ENCODE measurements at regions not wholly inside any gene's neighbourhood (a gene's known extent, or its start where the extent isn't known, plus 50 kb on each side); places are given as distances from the start of the nearest gene placed in this dataset.

- TF ChIP-seq, protein P1, sequence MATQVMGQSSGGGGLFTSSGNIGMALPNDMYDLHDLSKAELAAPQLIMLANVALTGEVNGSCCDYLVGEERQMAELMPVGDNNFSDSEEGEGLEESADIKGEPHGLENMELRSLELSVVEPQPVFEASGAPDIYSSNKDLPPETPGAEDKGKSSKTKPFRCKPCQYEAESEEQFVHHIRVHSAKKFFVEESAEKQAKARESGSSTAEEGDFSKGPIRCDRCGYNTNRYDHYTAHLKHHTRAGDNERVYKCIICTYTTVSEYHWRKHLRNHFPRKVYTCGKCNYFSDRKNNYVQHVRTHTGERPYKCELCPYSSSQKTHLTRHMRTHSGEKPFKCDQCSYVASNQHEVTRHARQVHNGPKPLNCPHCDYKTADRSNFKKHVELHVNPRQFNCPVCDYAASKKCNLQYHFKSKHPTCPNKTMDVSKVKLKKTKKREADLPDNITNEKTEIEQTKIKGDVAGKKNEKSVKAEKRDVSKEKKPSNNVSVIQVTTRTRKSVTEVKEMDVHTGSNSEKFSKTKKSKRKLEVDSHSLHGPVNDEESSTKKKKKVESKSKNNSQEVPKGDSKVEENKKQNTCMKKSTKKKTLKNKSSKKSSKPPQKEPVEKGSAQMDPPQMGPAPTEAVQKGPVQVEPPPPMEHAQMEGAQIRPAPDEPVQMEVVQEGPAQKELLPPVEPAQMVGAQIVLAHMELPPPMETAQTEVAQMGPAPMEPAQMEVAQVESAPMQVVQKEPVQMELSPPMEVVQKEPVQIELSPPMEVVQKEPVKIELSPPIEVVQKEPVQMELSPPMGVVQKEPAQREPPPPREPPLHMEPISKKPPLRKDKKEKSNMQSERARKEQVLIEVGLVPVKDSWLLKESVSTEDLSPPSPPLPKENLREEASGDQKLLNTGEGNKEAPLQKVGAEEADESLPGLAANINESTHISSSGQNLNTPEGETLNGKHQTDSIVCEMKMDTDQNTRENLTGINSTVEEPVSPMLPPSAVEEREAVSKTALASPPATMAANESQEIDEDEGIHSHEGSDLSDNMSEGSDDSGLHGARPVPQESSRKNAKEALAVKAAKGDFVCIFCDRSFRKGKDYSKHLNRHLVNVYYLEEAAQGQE (IDR thresholded peaks at IDR 0.05; ENCODE audit: low read depth, low read length), result no peak
- TF ChIP-seq TCF12 (IDR thresholded peaks at IDR 0.05), result no peak
- TF ChIP-seq, protein P2, sequence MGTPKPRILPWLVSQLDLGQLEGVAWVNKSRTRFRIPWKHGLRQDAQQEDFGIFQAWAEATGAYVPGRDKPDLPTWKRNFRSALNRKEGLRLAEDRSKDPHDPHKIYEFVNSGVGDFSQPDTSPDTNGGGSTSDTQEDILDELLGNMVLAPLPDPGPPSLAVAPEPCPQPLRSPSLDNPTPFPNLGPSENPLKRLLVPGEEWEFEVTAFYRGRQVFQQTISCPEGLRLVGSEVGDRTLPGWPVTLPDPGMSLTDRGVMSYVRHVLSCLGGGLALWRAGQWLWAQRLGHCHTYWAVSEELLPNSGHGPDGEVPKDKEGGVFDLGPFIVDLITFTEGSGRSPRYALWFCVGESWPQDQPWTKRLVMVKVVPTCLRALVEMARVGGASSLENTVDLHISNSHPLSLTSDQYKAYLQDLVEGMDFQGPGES (IDR thresholded peaks at IDR 0.05; ENCODE audit: low read depth, low read length), result no peak
- no peak for TF ChIP-seq NFIC (IDR thresholded peaks at IDR 0.05; ENCODE audit: borderline replicate concordance)
- TF ChIP-seq FOXJ3 (CRISPR knock-in tag; IDR thresholded peaks at IDR 0.05), result no peak
- TF ChIP-seq NRF1 (IDR thresholded peaks at IDR 0.05; ENCODE audit: low read depth, low read length), result no peak
These were observed 249.0 kb downstream of the SETD4 start (continued) for GRCh38 chr21:35811191-35811806.

DNA sequence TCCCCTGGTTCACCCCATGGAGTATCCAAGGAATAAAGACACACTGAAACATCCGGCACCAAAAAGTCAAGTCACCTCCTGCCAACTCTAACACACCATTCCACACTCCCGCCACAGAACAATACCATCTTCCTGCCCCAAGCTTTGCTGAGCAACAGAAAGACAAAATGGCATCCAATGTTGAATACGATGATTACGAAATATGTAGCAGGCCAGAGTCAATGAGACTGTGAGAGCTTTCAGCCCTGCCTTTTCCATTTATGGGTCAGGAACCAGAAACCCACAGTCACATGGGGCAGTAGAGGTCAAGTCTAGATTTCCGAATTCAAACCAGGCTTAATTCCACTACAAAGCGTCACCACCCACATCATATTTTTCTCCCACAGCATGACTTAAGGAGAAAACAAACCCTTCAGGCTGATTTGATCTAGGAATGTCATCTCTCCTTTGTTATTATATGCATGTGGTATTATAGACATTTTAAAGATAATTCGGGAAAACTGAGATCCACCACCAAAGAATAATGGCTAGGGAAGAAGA is 249.8 kb downstream of the SETD4 start:
- Histone ChIP-seq H3K4me3 (ENCODE audit: low read depth in 2 of 2, low read length in 1 of 2) (no peak overlapping the region), H4K20me1 (ENCODE audit: insufficient read depth) (no peaks in the 10 kb centered on the region), H3K4me2 (no peak overlapping the region), H3K79me2 (ENCODE audit: insufficient read depth) (no peaks in the 10 kb centered on the region), H3K36me3 (replicated peaks in 1 of 2; ENCODE audit: control insufficient read depth in 1 of 2, insufficient read depth in 2 of 2, low read length in 1 of 2) (no peaks in the 10 kb centered on the region), H2AFZ (ENCODE audit: low read depth) (0 out of 2 replicates have a peak overlapping the region, but pooled peaks have one; percentile 16), H3F3A (replicated peaks; ENCODE audit: insufficient read depth) (peaks cover 9% of the 10 kb centered on the region), H3K27ac (ENCODE audit: low read depth in 2 of 2, low read length in 1 of 2) (no peak overlapping the region), H3K27me3 (ENCODE audit: insufficient read depth) (no peaks in the 10 kb centered on the region), H3K4me1 (ENCODE audit: control insufficient read depth in 1 of 2, insufficient read depth in 2 of 2, low read depth in 1 of 2, low read length in 1 of 2) (peaks cover 0 to 6% of the 10 kb centered on the region in 2 experiments; a peak in 1 of 4 replicates), H3K9me2 (no peaks in the 10 kb centered on the region), H3K9ac (no peak overlapping the region), H3K9me3 (no peaks in the 10 kb centered on the region; the same call in 1 of the 2 replicates)
- POLR2A ChIA-PET, result no interaction called here
- DNase-seq, result no peak
- no peak for TF ChIP-seq NRF1 (IDR thresholded peaks at IDR 0.05; ENCODE audit: low read depth, low read length)
- TF ChIP-seq SIN3A (IDR thresholded peaks at IDR 0.05; ENCODE audit: borderline replicate concordance, low read depth, low read length), result no peak
- TF ChIP-seq TCF12 (IDR thresholded peaks at IDR 0.05), result no peak
- TF ChIP-seq, protein P2 (IDR thresholded peaks at IDR 0.05; ENCODE audit: low read depth, low read length), result no peak
- TF ChIP-seq, protein P3, sequence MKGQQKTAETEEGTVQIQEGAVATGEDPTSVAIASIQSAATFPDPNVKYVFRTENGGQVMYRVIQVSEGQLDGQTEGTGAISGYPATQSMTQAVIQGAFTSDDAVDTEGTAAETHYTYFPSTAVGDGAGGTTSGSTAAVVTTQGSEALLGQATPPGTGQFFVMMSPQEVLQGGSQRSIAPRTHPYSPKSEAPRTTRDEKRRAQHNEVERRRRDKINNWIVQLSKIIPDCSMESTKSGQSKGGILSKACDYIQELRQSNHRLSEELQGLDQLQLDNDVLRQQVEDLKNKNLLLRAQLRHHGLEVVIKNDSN (IDR thresholded peaks at IDR 0.05; ENCODE audit: borderline replicate concordance, low read depth), result no peak
- TF ChIP-seq MEF2A (IDR thresholded peaks at IDR 0.05; ENCODE audit: borderline replicate concordance, low read depth), result no peak
- no peak for TF ChIP-seq POLR2AphosphoS5 (IDR thresholded peaks at IDR 0.05; ENCODE audit: low read depth, low read length)
- no peak for TF ChIP-seq RXRA (IDR thresholded peaks at IDR 0.05; ENCODE audit: borderline replicate concordance, low read depth)
- TF ChIP-seq, protein P4, sequence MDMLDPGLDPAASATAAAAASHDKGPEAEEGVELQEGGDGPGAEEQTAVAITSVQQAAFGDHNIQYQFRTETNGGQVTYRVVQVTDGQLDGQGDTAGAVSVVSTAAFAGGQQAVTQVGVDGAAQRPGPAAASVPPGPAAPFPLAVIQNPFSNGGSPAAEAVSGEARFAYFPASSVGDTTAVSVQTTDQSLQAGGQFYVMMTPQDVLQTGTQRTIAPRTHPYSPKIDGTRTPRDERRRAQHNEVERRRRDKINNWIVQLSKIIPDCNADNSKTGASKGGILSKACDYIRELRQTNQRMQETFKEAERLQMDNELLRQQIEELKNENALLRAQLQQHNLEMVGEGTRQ (IDR thresholded peaks at IDR 0.05; ENCODE audit: borderline replicate concordance, low read depth, low read length), result no peak
- TF ChIP-seq CHD2 (IDR thresholded peaks at IDR 0.05; ENCODE audit: low read length, partially characterized antibody), result no peak
- TF ChIP-seq TAF1 (IDR thresholded peaks at IDR 0.05; ENCODE audit: borderline replicate concordance, low read depth, low read length), result no peak
- no peak for TF ChIP-seq RAD21 (IDR thresholded peaks at IDR 0.05; ENCODE audit: low read length)
- TF ChIP-seq EZH2phosphoT487 (IDR thresholded peaks at IDR 0.05; ENCODE audit: borderline replicate concordance, low read depth), result no peak
- no peak for TF ChIP-seq ELF1 (IDR thresholded peaks at IDR 0.05)
- TF ChIP-seq YY1 (IDR thresholded peaks at IDR 0.05; ENCODE audit: low read depth), result no peak
- no peak for TF ChIP-seq FOSL2 (IDR thresholded peaks at IDR 0.05; ENCODE audit: borderline replicate concordance, low read depth)
- TF ChIP-seq FOXJ3 (CRISPR knock-in tag; IDR thresholded peaks at IDR 0.05), result no peak
- no peak for TF ChIP-seq FOXM1 (IDR thresholded peaks at IDR 0.05; ENCODE audit: low read depth)
- WGBS (ENCODE audit: low lambda C conversion rate), result 41% methylated on average over 6 of the region's 7 CpGs
- CTCF ChIA-PET, result no interaction called here

Measured in SK-N-SH (cell line).